Loucy (cell line): ENCODE measurements at regions not wholly inside any gene's neighbourhood (a gene's known extent, or its start where the extent isn't known, plus 50 kb on each side); places are given as distances from the start of the nearest gene placed in this dataset.

Source experiments
- H2AFZ ChIP-seq: fragments of 200-600 bp; sonication (generic); 2 replicates; pipeline ENCODE4 v1.6.0; 2016; ENCODE audit warnings: antibody characterized with exemption, mild to moderate bottlenecking, low read length, moderate library complexity
- H3F3A ChIP-seq: fragments of 200-600 bp; 2 replicates; pipeline ENCODE4 v1.6.0; 2016; ENCODE audit warnings: antibody characterized with exemption, low read depth, mild to moderate bottlenecking
- H3K27me3 ChIP-seq: fragments of 200-600 bp; sonication (generic); 2 replicates; pipeline ENCODE4 v1.6.1; 2014; ENCODE audit warnings: low read length, mild to moderate bottlenecking; ENCODE audit not compliant: insufficient read depth, poor library complexity, severe bottlenecking
- H3K36me3 ChIP-seq: fragments of 200-600 bp; sonication (generic); 2 replicates; pipeline ENCODE4 v1.6.1; 2016; ENCODE audit warnings: low read length; ENCODE audit not compliant: insufficient read depth
- H3K4me1 ChIP-seq: fragments of 200-600 bp; sonication (generic); 2 replicates; pipeline ENCODE4 v1.5.1; 2014; ENCODE audit warnings: low read length, mild to moderate bottlenecking; ENCODE audit not compliant: insufficient read depth, poor library complexity, severe bottlenecking
- H3K4me2 ChIP-seq: fragments of 200-600 bp; sonication (generic); 2 replicates; pipeline ENCODE4 v1.6.0; 2014; ENCODE audit warnings: antibody characterized with exemption, low read length, low read depth, mild to moderate bottlenecking; ENCODE audit not compliant: poor library complexity, severe bottlenecking
- H3K4me3 ChIP-seq: fragments of 200-600 bp; sonication (generic); 2 replicates; pipeline ENCODE4 v1.5.1; 2014; ENCODE audit warnings: low read length, mild to moderate bottlenecking, mixed read lengths; ENCODE audit not compliant: poor library complexity, severe bottlenecking
- H3K79me2 ChIP-seq: fragments of 200-600 bp; sonication (generic); 2 replicates; pipeline ENCODE4 v1.6.1; 2014; ENCODE audit warnings: low read length; ENCODE audit not compliant: insufficient read depth
- H3K9ac ChIP-seq: fragments of 200-600 bp; sonication (generic); 2 replicates; pipeline ENCODE4 v1.6.0; 2014; ENCODE audit warnings: mild to moderate bottlenecking, low read depth, low read length, moderate library complexity; ENCODE audit not compliant: poor library complexity, severe bottlenecking
- H3K9me2 ChIP-seq: fragments of 200-600 bp; sonication (generic); replicated peaks from 2 replicates; pipeline ENCODE4 v1.6.1; 2016; ENCODE audit warnings: low read depth, low read length, mixed read lengths
- H3K9me3 ChIP-seq: fragments of 200-600 bp; sonication (generic); 2 replicates; pipeline ENCODE4 v1.6.1; 2014; ENCODE audit warnings: mild to moderate bottlenecking, antibody characterized with exemption, low read length, low read depth; ENCODE audit not compliant: insufficient read depth
- H4K20me1 ChIP-seq: fragments of 200-600 bp; sonication (generic); 2 replicates; pipeline ENCODE4 v1.6.0; 2014; ENCODE audit warnings: antibody characterized with exemption, low read length, mild to moderate bottlenecking; ENCODE audit not compliant: insufficient read depth, poor library complexity, severe bottlenecking
- EZH2phosphoT487 ChIP-seq: fragments of 200-600 bp; IDR thresholded peaks from 2 replicates; pipeline ENCODE4 v1.6.1; 2018; ENCODE audit warnings: antibody characterized with exemption, mild to moderate bottlenecking, moderate library complexity, borderline replicate concordance
- TF ChIP-seq, protein P1 (sequence below): fragments of 200-600 bp; sonication (generic); conservative IDR thresholded peaks from 2 replicates; pipeline ENCODE4 v1.5.1; 2014; ENCODE audit warnings: mild to moderate bottlenecking, antibody characterized with exemption, low read length

DNA sequence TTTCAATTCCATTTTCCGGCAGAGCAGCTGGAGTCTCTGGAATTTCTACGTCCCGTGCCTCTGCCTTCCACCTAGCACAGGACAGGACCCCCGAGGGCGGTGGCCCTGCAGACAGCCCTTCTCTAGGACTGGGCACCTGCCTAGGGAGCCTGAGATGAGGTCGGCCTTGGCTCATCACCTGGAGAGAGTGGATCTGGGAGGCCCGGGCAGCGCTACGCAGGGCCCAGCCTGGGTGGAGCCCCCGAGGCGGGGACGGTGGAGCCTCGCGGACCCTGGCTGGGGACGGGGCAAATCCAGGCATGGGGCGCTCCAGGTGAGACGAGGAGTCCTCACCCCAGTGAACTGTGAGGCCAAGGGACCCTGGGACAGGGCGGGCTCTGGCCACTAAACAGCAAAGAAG lies 114.5 kb downstream of the MTRR start:
- Histone ChIP-seq H3K9me3 (no peaks in the 10 kb centered on the region), H3K4me3 (no peak overlapping the region), H2AFZ (no peak overlapping the region), H3K79me2 (no peaks in the 10 kb centered on the region), H3K36me3 (no peaks in the 10 kb centered on the region), H3K27me3 (no peaks in the 10 kb centered on the region), H3K4me2 (no peak overlapping the region), H3F3A (no peaks in the 10 kb centered on the region), H3K9ac (no peak overlapping the region), H4K20me1 (no peaks in the 10 kb centered on the region), H3K9me2 (no peaks in the 10 kb centered on the region), H3K4me1 (no peaks in the 10 kb centered on the region)
- TF ChIP-seq, protein P1, sequence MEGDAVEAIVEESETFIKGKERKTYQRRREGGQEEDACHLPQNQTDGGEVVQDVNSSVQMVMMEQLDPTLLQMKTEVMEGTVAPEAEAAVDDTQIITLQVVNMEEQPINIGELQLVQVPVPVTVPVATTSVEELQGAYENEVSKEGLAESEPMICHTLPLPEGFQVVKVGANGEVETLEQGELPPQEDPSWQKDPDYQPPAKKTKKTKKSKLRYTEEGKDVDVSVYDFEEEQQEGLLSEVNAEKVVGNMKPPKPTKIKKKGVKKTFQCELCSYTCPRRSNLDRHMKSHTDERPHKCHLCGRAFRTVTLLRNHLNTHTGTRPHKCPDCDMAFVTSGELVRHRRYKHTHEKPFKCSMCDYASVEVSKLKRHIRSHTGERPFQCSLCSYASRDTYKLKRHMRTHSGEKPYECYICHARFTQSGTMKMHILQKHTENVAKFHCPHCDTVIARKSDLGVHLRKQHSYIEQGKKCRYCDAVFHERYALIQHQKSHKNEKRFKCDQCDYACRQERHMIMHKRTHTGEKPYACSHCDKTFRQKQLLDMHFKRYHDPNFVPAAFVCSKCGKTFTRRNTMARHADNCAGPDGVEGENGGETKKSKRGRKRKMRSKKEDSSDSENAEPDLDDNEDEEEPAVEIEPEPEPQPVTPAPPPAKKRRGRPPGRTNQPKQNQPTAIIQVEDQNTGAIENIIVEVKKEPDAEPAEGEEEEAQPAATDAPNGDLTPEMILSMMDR = no peak
- no peak for TF ChIP-seq EZH2phosphoT487

GRCh38 chr5:7991125-7991821 lies 122.3 kb downstream of the MTRR start:
- Histone ChIP-seq H4K20me1 (no peaks in the 10 kb centered on the region), H3K9ac (no peak overlapping the region), H3K79me2 (no peaks in the 10 kb centered on the region), H3K9me3 (no peaks in the 10 kb centered on the region), H3K4me1 (no peaks in the 10 kb centered on the region), H3K4me3 (no peak overlapping the region), H3F3A (no peaks in the 10 kb centered on the region), H3K9me2 (no peaks in the 10 kb centered on the region), H2AFZ (no peak overlapping the region), H3K4me2 (no peak overlapping the region), H3K27me3 (no peaks in the 10 kb centered on the region), H3K36me3 (no peaks in the 10 kb centered on the region)
- no peak for TF ChIP-seq EZH2phosphoT487

GRCh38 chr5:7995688-7996294 lies 126.8 kb downstream of the MTRR start:
- no peak overlapping the region for H3K4me2 ChIP-seq
- H3K79me2 ChIP-seq = no peaks in the 10 kb centered on the region
- no peaks in the 10 kb centered on the region for H4K20me1 ChIP-seq
- H3K9ac ChIP-seq = no peak overlapping the region
- H3K9me3 ChIP-seq = no peaks in the 10 kb centered on the region
- TF ChIP-seq, protein P1 = no peak
- TF ChIP-seq EZH2phosphoT487 = no peak
- no peaks in the 10 kb centered on the region for H3K4me1 ChIP-seq
- H3K27me3 ChIP-seq = no peaks in the 10 kb centered on the region
- H2AFZ ChIP-seq = no peak overlapping the region
- H3K4me3 ChIP-seq = no peak overlapping the region
- H3K36me3 ChIP-seq = no peaks in the 10 kb centered on the region
- H3F3A ChIP-seq = no peaks in the 10 kb centered on the region
- no peaks in the 10 kb centered on the region for H3K9me2 ChIP-seq

DNA sequence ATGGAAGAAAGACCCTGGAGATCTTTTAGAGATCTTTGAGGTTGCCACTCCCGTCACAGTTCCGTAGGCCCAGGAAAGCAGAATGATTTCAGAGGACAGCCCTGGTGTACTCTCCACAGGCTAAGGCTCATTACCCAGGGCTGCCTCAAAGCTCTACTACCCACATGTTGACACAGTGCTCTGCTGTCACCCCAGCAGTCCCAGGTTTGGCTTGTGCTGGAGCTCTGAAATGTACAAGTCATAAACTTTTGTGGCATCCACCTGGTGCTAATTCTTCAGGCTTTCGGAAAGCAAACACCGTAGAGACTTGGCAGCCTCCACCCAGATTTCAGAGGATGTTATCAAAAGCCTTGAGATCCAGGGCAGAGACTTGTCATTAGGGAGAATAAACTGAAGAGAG lies 136.5 kb downstream of the MTRR start:
- Histone ChIP-seq H3K27me3 (no peaks in the 10 kb centered on the region), H3F3A (no peaks in the 10 kb centered on the region), H3K4me3 (no peak overlapping the region), H4K20me1 (no peaks in the 10 kb centered on the region), H3K4me1 (no peaks in the 10 kb centered on the region), H3K9ac (no peak overlapping the region), H2AFZ (no peak overlapping the region), H3K79me2 (no peaks in the 10 kb centered on the region), H3K9me2 (no peaks in the 10 kb centered on the region), H3K9me3 (peaks cover 3% of the 10 kb centered on the region; the same call in 1 of the 2 replicates), H3K4me2 (no peak overlapping the region), H3K36me3 (no peaks in the 10 kb centered on the region)
- TF ChIP-seq EZH2phosphoT487 = no peak
- TF ChIP-seq, protein P1 = no peak
